ENCODE measurements at regions not wholly inside any gene's neighbourhood (a gene's known extent, or its start where the extent isn't known, plus 50 kb on each side); places are given as distances from the start of the nearest gene placed in this dataset.

DNA sequence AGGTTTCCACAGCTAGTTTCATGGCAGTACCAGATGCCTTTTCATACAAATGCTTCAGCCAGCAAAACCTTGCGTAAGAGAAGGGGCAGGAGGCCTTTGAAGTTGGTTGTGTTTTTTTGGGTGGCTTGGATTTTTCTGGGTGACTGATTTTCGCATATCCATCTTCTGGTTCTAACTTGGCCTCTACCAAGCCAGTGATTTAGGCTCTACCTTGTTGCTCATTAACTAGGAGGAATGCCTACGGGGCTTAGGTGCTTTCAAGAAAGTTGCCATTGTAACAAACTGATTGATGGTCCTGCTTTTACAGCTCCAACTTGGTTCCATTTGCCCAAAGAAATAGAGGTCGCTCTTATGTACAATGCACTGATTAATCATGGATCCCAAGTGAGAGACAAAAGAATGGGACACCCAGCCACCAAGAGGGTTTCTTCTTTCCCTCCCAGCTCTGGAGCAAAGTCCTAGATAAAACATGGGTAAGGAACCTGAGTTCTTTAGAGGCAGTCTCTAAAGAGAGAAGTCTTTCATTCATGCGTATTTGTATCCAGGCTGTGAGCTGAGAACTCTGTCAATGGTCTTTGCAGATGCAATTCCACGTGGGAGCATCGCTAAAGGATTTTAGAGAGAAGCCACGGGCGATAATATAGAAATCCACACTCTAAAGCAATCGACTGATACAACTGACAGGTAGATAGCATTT lies 92.1 kb upstream of the FGFR2 start:
- DNase-seq: no peak
- Mint-ChIP-seq H3K27ac (peak overlapping the region; percentile 54), H3K4me3 (no peak overlapping the region), H3K36me3 (ENCODE audit: low read depth) (no peaks in the 10 kb centered on the region), H3K9me3 (no peaks in the 10 kb centered on the region), H3K4me1 (peaks cover 65% of the 10 kb centered on the region), H3K27me3 (ENCODE audit: low read depth, poor library complexity) (peaks cover 16% of the 10 kb centered on the region)
- no peak for TF ChIP-seq CTCF (IDR thresholded peaks at IDR 0.05)

- Mint-ChIP-seq H3K27ac (no peak overlapping the region), H3K4me1 (peaks cover 62% of the 10 kb centered on the region), H3K9me3 (no peaks in the 10 kb centered on the region), H3K27me3 (ENCODE audit: low read depth, poor library complexity) (peaks cover 15% of the 10 kb centered on the region), H3K4me3 (no peak overlapping the region), H3K36me3 (ENCODE audit: low read depth) (no peaks in the 10 kb centered on the region)
- no peak for DNase-seq
- no peak for TF ChIP-seq CTCF (IDR thresholded peaks at IDR 0.05)
These were observed 89.0 kb upstream of the FGFR2 start for GRCh38 chr10:121687095-121687813.

DNA sequence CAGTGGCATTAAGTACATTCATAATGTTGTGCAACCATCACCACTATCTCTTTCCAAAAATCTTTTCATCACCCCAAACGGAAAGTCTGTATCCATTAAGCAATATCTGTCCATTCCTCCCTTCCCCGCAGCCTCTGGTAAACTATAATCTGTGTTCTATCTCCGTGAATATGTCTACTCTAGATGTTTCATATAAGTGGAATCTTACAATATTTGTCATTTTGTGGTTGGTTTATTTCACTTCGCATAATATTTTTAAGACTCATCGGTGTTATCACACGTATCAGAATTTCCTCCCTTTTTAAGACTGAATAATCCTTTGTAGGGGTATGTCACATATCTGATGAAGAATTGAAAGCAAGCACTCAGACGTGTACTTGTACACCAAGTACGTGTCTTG lies 86.0 kb upstream of the FGFR2 start:
- H3K4me3 Mint-ChIP-seq: no peak overlapping the region
- peaks cover 69% of the 10 kb centered on the region for H3K4me1 Mint-ChIP-seq
- H3K9me3 Mint-ChIP-seq: peaks cover 2% of the 10 kb centered on the region
- H3K27me3 Mint-ChIP-seq (ENCODE audit: low read depth, poor library complexity): peaks cover 17% of the 10 kb centered on the region
- no peaks in the 10 kb centered on the region for H3K36me3 Mint-ChIP-seq (ENCODE audit: low read depth)
- no peak for DNase-seq
- H3K27ac Mint-ChIP-seq: peak overlapping the region; percentile 16
- no peak for TF ChIP-seq CTCF (IDR thresholded peaks at IDR 0.05)

DNA sequence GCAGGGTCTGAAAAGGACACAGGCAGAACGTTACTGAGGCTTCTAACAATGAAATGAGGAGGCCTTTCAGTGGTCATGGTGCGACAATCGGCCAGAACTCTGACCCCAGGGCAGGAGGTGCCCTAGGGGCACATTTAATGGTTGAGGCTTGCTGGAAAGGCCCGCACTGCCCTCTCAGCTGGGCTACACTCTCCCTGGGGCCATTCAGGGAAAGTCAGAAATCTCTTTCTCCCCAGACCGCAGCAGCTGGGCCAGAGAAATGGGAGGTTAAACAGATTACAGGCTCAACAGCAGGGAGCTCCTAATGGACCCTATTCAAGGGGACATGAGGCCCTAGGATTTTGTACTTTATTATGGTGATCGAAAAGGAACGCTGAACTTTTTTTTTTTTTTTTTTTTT lies 85.6 kb upstream of the FGFR2 start:
- peak; percentile 33 for DNase-seq
- peaks cover 67% of the 10 kb centered on the region for H3K4me1 Mint-ChIP-seq
- no peak for TF ChIP-seq CTCF (IDR thresholded peaks at IDR 0.05)
- peak overlapping the region; percentile 31 for H3K27ac Mint-ChIP-seq
- H3K36me3 Mint-ChIP-seq (ENCODE audit: low read depth): no peaks in the 10 kb centered on the region
- H3K27me3 Mint-ChIP-seq (ENCODE audit: low read depth, poor library complexity): peaks cover 16% of the 10 kb centered on the region
- peak overlapping the region; percentile 11 for H3K4me3 Mint-ChIP-seq
- peaks cover 7% of the 10 kb centered on the region for H3K9me3 Mint-ChIP-seq

DNA sequence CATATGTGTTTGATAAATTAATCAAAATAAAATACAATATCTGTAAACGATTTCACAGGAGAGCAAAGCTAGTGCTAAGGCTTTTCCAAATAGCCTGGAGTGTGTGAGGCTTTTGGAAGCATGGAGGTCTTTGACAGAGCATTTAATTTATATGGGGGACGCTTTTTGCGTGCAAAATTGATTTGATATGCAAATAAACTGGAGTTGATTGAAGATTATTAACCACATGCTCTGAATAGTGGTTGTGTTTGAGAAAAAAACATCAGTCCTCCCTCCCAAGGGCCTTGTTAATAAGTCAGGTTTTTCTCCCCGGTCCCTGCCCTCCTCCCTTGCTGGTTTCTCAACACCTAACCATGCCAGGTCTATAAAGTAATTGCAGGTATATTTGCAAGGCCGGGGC lies 85.1 kb upstream of the FGFR2 start:
- peaks cover 11% of the 10 kb centered on the region for H3K9me3 Mint-ChIP-seq
- no peak for TF ChIP-seq CTCF (IDR thresholded peaks at IDR 0.05)
- H3K36me3 Mint-ChIP-seq (ENCODE audit: low read depth): no peaks in the 10 kb centered on the region
- H3K27me3 Mint-ChIP-seq (ENCODE audit: low read depth, poor library complexity): peaks cover 13% of the 10 kb centered on the region
- peak overlapping the region; percentile 31 for H3K27ac Mint-ChIP-seq
- DNase-seq: no peak
- H3K4me3 Mint-ChIP-seq: peak overlapping the region; percentile 11
- H3K4me1 Mint-ChIP-seq: peaks cover 63% of the 10 kb centered on the region

All from nephron progenitor cell (in vitro differentiated cells).